ENCODE measurements at regions not wholly inside any gene's neighbourhood (a gene's known extent, or its start where the extent isn't known, plus 50 kb on each side); places are given as distances from the start of the nearest gene placed in this dataset.

DNA sequence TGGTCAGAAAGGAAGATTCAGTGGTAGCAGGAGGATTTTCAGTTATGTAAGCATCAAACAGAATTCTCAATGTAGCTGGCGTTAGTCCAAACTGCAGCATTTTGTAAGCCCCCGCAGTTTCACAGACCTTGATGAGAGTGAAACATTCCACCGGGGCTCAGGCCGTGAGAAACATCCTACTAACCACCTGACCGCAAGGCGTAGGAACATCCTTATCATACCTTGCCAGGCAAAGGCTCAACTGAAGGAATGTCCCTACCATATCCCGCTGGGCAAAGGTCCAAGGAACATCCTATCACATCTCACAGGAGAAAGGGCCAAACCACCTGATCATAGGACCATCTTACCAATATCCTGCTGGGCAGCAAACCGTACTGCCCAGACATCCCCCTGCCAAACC, 624.8 kb upstream of the TMEM132C start:
- no peaks in the 10 kb centered on the region for H3K4me1 ChIP-seq
- WGBS, 2 donors, result 86 to 87% methylated on average over 7 to 8 of the region's 8 CpGs
- no peak overlapping the region for H3K27ac ChIP-seq
- no peaks in the 10 kb centered on the region for H3K9me3 ChIP-seq
- DNase-seq, result no peak
- intact Hi-C loops (cut with DNase I), result no loop called here
- TF ChIP-seq POLR2A (IDR thresholded peaks at IDR 0.05), result no peak
- TF ChIP-seq, protein P1, sequence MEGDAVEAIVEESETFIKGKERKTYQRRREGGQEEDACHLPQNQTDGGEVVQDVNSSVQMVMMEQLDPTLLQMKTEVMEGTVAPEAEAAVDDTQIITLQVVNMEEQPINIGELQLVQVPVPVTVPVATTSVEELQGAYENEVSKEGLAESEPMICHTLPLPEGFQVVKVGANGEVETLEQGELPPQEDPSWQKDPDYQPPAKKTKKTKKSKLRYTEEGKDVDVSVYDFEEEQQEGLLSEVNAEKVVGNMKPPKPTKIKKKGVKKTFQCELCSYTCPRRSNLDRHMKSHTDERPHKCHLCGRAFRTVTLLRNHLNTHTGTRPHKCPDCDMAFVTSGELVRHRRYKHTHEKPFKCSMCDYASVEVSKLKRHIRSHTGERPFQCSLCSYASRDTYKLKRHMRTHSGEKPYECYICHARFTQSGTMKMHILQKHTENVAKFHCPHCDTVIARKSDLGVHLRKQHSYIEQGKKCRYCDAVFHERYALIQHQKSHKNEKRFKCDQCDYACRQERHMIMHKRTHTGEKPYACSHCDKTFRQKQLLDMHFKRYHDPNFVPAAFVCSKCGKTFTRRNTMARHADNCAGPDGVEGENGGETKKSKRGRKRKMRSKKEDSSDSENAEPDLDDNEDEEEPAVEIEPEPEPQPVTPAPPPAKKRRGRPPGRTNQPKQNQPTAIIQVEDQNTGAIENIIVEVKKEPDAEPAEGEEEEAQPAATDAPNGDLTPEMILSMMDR (IDR thresholded peaks at IDR 0.05), result no peak
- H3K27me3 ChIP-seq, result no peaks in the 10 kb centered on the region
- H3K4me3 ChIP-seq, result no peak overlapping the region
- no peaks in the 10 kb centered on the region for H3K36me3 ChIP-seq

DNA sequence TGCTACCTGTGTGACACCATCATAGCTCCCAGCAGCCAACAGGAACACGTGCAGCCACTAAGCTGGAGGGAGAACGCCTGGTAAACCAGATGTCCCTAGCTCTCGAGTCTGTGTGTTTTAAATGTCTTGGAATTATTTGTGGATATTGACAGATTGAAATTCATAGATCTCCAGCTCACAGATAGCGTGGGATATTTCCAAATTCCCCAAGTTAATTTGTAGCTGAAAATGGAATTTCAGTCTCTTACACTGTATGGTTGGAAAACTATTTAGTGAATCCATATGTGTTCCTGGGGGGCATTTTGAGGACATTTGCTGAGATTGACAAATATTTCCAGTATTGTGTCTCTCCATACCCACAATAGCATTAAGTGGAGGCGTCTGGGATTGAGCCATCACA, 618.6 kb upstream of the TMEM132C start:
- Histone ChIP-seq H3K9me3 (no peaks in the 10 kb centered on the region), H3K4me3 (no peak overlapping the region), H3K4me1 (no peaks in the 10 kb centered on the region), H3K27ac (no peak overlapping the region), H3K36me3 (no peaks in the 10 kb centered on the region), H3K27me3 (no peaks in the 10 kb centered on the region)
- WGBS, 2 donors, result 72 to 79% methylated on average over 4 to 5 of the region's 5 CpGs
- TF ChIP-seq, protein P1 (IDR thresholded peaks at IDR 0.05), result no peak
- no peak for TF ChIP-seq POLR2A (IDR thresholded peaks at IDR 0.05)
- DNase-seq, result no peak
- intact Hi-C loops (cut with DNase I), result no loop called here

DNA sequence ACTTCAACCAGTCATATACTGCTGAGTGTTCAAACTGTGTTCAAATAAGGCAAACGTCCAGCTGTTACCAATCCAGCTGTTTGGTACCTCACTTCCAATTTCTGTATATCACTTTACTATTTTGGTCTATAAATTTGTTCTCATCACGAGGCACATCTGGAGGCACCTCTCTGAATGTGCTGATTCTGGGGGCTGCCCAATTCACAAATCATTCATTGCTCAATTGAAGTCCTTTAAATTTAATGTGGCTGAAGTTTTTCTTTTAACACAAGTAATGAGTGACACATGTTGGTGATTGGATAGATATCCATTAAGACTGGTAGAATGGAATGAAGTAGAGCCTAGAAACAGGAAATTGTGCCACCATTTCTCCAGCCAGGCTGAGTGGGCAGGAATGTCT, 617.0 kb upstream of the TMEM132C start:
- no peak for TF ChIP-seq POLR2A (IDR thresholded peaks at IDR 0.05)
- TF ChIP-seq, protein P1 (IDR thresholded peaks at IDR 0.05), result no peak
- no peak for DNase-seq
- intact Hi-C loops (cut with DNase I), result no loop called here
- H3K27ac ChIP-seq, result no peak overlapping the region
- WGBS, 2 donors, result 30 to 40% methylated on average over 2 of the region's 2 CpGs
- no peaks in the 10 kb centered on the region for H3K36me3 ChIP-seq
- H3K27me3 ChIP-seq, result no peaks in the 10 kb centered on the region
- H3K9me3 ChIP-seq, result no peaks in the 10 kb centered on the region
- H3K4me1 ChIP-seq, result no peaks in the 10 kb centered on the region
- no peak overlapping the region for H3K4me3 ChIP-seq

DNA sequence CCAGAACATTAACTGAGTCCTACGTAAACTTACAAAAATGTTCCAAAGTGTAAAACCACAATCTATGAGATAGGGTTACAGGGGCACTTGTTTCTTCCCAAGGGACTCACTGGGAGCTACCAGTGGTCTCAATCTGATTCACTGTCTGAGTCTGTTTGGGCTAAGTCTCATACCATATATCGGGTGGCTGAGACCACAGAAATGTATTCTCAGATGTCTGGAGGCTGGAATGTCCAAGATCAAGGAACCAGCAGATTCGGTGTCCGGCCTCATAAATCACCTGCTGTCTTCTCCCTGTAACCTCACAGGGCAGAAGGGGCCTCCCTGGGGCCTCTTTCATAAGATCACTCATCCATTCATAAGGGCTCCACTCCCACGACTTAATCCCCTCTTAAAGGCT, 616.3 kb upstream of the TMEM132C start:
- intact Hi-C loops (cut with DNase I), result no loop called here
- TF ChIP-seq, protein P1 (IDR thresholded peaks at IDR 0.05), result no peak
- no peak for TF ChIP-seq POLR2A (IDR thresholded peaks at IDR 0.05)
- WGBS, 2 donors, result 67% methylated on average over 3 to 4 of the region's 5 CpGs
- Histone ChIP-seq H3K27ac (no peak overlapping the region), H3K4me3 (no peak overlapping the region), H3K4me1 (no peaks in the 10 kb centered on the region), H3K27me3 (no peaks in the 10 kb centered on the region), H3K9me3 (no peaks in the 10 kb centered on the region), H3K36me3 (no peaks in the 10 kb centered on the region)
- no peak for DNase-seq

DNA sequence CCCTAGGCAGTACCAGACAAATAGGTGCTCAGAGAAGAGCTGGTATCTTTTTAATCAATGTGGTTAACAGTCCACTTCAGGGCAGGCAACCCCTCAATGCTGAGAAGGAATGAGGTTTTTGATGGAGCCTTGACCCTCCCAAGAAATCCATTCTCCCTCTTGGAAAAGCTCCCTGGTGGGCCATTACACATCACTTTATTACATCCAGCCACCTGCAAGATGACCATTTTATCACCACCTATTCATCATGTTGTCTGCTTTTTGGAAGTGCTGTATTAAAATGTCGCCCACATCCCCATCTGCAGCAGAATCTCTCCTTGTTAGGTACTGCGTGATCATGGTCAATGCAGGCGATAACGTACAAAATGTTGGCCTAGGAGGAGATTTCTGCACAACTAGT, 614.7 kb upstream of the TMEM132C start:
- TF ChIP-seq, protein P1 (IDR thresholded peaks at IDR 0.05), result no peak
- TF ChIP-seq POLR2A (IDR thresholded peaks at IDR 0.05), result no peak
- Histone ChIP-seq H3K9me3 (no peaks in the 10 kb centered on the region), H3K27ac (no peak overlapping the region), H3K36me3 (no peaks in the 10 kb centered on the region), H3K4me1 (no peaks in the 10 kb centered on the region), H3K4me3 (no peak overlapping the region), H3K27me3 (no peaks in the 10 kb centered on the region)
- 78 to 89% methylated on average over 4 of the region's 4 CpGs for WGBS, 2 donors
- intact Hi-C loops (cut with DNase I), result no loop called here
- DNase-seq, result no peak
